Kidney tubule cell (primary cell): ENCODE measurements at regions not wholly inside any gene's neighbourhood (a gene's known extent, or its start where the extent isn't known, plus 50 kb on each side); places are given as distances from the start of the nearest gene placed in this dataset.
A peak's percentile ranks its signal among the peaks of the same experiment; 100 is the strongest.
"Not testable (repeated sequence)": the region's sequence is repeated elsewhere in the genome, so short reads cannot be mapped to it uniquely, and the experiment has no call there.

Source experiments
- DNase-seq: peaks from one replicate; pipeline ENCODE4 v3.0.0-alpha.2; 2018; ENCODE audit warnings: low spot score

GRCh38 chr10:29363930-29364329, 75.1 kb downstream of the LYZL1 start:
- DNase-seq: not testable (repeated sequence)

GRCh38 chr10:29366206-29366605, 77.3 kb downstream of the LYZL1 start:
- DNase-seq: not testable (repeated sequence)

- DNase-seq: no peak
Observed at GRCh38 chr10:29369419-29369818, 80.5 kb downstream of the LYZL1 start.

DNA sequence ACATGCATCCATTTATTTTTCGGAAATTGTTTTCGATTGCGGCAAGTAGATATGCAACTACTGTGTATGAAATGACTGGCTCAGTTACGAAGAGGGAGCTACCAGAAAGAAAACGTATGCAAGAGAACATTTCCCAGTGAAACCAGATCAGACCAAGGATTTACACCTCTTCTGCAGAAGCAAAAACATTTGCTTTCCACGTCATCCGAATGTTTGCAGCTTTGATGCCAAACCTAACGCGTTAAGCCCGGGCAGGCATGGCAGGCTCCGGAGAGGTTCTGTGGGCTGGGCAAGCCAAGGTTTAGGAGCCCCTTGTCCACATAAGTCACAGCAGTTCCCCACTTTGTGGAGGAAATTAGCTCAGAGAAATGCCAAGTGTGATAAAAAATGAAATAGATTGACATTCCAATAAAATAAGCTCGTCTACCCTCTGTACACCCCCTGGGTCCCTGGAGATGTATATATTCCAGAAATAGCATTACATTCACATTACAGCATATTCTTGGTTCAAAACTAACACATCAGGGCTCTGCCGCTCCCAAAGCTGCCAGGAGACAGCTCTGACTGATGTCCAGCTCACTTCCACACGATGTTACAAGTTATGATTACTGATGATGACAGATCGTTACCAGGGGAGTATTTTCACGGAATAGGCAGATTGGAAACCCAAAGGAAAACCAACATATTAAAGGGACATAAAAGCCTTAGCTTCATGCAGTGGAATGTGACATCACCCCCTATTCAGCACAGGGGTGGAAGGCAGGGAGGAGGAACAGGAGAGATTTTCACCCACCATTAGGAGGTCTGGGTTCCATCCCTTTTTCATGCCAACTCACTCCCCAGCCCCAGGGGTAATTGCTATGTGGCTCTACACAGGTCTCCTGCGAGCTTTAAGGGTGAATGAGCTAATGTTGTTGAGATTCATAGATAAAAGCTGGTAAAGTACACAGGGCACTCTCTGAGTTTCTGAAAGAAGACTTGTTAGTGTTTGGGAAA, 81.5 kb downstream of the LYZL1 start:
- DNase-seq: peak; percentile 11

DNA sequence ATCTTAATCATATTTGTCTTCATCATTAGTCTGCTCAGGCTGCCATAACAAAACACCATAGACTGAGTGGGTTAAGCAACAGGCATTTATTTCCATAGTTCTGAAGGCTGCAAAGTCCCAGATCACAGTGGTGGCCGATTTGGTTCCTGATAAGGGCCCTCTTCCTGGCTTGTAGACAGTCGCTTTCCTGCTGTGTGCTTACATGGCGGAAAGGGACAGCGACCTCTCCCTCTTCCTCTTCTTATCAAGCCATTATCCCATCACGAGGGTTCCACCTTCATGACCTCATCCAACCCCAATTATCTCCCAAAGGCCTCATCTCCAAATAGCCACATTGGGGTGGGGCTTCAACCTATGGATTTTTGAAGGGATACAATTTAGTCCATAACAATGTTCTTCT, 84.0 kb downstream of the LYZL1 start:
- no peak for DNase-seq

DNA sequence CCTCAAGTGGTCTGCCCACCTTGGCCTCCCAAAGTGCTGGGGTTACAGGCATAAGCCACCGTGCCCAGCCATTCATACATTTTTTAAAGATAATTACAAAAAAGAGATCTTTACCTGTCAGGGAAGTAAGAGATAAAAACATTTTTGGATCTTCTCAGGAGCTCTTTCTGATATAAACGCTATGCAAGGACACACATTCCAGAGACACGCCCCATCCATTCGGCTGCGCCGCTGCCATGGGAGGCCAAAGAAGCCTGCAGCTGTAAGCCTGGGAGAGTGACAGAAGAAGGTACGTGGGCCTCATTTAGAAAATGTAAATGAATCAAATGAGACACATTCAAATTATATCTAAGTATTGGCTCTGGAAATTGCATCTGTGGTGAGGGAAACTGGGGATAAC, 85.3 kb downstream of the LYZL1 start:
- no peak for DNase-seq

DNA sequence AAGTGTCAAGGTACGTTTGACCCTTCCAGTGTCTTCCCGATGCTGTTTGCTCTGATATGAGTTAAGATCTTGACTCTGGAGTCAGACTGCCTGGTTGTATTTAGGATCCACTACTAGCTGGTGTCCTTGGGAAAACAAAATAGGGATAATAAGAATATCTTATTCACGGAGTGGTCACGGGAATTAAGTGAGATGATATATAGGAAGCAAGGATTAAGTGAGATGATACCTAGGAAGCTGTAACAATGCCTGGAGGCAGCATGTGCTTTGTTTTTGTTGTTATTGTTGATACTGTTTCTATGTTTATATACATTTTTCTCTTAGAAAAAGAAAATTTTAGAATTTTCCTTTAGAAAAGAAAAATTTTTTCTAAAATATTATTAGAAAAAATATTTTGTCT, 87.0 kb downstream of the LYZL1 start:
- DNase-seq: no peak

GRCh38 chr10:29377333-29377961, 88.6 kb downstream of the LYZL1 start:
- DNase-seq: peak; percentile 40

GRCh38 chr10:29378106-29378505, 89.2 kb downstream of the LYZL1 start:
- DNase-seq: no peak

DNA sequence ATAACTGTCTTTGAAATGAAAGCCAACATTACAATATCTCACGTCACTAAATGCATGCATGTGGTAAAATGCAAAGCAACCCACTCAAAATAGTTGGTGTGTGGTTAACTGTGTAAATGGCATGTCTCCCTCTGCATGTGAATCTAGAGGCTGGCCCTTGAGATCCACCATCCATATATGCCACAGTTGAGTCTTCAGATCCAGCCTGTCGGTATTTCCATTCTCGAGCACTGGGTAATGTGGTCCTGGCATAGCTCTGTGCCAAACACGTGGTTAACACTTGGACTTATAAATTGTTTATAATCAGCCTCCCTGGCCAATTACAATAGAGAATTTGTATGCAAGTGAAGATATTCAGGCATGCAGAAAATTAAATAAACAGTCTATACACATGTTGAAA, 90.3 kb downstream of the LYZL1 start:
- DNase-seq: no peak

DNA sequence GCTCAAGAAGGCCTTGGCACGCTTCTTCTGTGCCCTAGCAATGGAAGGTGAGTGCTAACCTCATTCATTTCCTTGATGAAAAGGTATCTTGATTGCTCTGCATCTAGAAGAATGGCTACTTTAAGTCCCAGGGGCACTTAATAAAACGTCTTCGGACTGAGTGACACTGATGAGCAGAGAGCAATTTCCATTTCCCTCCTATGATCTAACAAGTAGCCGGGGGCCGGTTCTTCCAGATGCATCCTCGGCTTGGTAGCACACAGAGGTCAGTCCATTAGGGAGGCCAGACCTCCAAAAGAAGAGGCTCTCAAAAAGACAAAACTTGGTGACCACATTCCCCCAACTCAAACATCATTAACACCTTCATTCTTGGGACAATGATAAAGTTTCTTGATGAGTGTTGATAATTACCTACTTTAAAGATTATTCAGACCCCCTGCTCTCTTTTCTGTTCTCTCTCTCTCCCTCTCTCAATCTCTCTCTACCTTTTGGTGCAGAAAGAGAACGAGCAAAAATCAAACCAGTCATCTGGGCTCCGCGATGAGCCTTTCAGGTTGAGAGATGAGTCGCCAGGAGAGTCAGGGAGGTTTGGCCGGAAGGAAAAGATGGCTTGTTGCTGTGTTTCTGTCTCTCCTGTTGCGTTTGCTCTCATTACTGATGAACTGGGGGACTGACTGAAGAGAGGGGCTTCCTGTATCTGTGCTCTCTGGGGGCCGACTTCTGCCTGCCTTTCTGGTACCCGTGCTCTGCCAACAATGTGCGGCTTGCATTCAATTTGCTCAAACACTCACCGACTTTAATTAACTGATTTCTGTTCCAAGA, 91.1 kb downstream of the LYZL1 start:
- DNase-seq: not testable (repeated sequence)

GRCh38 chr10:29380599-29381511, 92.0 kb downstream of the LYZL1 start:
- DNase-seq: peak; percentile 31

DNA sequence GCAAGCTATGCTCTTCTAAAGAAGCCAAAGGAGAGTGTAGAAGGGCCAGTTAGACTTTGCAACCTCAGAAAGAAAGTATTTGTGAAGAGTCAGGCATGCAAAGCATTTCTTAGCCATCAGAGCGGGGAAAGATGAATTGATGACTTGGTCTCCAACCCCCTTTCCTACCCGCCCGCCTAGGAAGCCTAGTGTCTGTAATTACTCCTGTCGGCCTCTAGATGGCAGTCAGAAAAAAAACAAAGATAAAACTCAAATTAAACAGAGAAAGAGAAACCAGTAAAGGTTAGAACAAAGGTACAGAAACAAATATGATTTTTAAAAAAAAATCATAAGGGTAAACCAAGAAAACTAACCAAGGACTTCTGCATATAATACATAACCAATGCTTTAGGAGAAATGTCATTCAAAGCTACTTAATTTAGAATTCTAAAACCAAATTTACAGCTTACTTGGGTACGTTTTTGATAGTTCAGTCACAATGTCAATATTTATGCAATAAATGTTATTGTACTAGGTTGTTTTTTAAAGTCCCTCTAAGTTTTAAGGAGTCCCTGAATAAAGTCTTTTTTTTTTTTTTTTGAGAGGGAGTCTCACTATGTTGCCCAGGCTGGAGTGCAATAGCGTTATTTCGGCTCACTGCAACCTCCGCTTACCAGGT, 97.6 kb downstream of the LYZL1 start:
- peak; percentile 71 for DNase-seq

DNA sequence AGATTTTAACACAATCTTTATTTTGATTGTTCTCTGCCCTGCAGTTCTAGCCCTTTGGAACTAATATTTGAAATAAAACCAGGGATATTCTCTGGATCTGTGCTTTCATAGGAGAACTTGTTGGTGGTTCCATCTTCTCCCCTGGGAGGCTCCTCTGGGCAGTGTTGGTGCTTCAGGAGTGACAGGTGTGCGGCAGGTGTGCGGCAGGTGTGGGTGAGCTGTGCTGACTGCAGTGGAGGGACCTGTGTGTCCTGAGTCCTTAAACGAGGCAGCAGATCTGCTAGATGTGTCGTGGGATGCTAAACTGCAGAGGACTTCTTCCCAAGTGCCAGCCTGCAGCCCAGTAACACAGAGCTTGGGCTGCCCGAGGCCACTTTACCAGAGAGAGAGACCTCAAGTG, 98.4 kb downstream of the LYZL1 start:
- DNase-seq: no peak

GRCh38 chr10:29388112-29388511, 99.2 kb downstream of the LYZL1 start:
- DNase-seq: not testable (repeated sequence)

DNA sequence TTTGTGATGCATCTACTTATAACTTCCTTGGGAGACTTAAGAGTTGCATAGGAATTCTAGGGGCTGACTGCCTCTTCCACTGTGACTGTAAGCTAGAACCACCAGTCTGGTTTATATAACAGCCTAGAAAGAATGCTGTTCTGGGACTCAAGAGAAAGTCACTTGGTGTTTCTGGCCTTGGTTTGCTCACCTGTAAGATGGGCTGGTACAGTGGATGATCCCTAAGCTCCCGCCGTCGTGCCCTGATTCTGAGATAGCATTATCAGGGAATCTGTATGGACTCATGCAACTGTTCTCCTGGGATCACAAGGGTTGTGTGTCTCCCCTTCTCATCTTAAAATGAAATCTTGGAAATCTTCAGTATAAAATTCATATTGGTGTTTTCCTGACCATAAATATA, 100.6 kb downstream of the LYZL1 start:
- no peak for DNase-seq

DNA sequence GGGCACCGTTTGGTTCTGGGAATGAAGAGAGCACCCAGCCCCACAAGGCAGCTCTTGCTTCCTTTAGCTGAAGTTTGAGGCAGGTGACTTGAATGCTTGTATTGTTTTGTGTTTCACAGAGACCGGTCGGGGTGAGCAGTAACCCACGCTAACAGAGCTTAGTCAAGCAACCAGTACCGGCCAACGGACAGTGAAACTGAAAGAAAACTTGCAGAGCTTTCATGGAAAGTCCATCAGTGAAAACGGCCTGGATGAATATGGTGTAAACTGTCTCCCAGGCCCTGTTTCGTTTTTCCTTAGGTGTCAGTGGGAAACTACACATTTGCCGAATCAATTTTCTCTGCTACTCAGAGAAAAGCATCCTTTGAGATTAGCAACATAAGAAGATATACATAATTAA, 101.1 kb downstream of the LYZL1 start:
- peak; percentile 56 for DNase-seq

- peak; percentile 55 for DNase-seq
Observed at GRCh38 chr10:29392376-29393021, 103.6 kb downstream of the LYZL1 start.

- DNase-seq: no peak
Observed at GRCh38 chr10:29394321-29394932, 105.6 kb downstream of the LYZL1 start.

GRCh38 chr10:29395409-29395808, 106.5 kb downstream of the LYZL1 start:
- no peak for DNase-seq
